SK-N-SH (cell line): ENCODE measurements at regions not wholly inside any gene's neighbourhood (a gene's known extent, or its start where the extent isn't known, plus 50 kb on each side); places are given as distances from the start of the nearest gene placed in this dataset.

ENCODE experiments used
- CTCF ChIA-PET: fragments of 300-600, 350-600 bp; formaldehyde crosslinking; extraction: SDS; loops from one replicate; lab custom pipeline; 2021; lab: Yijun Ruan, JAX
- POLR2A ChIA-PET: fragments of 350-600 bp; sonication (Branson Sonifier 250); formaldehyde crosslinking; extraction: SDS; loops from one replicate; lab custom pipeline; 2020; ENCODE audit warnings: antibody characterized with exemption, inconsistent platforms; lab: Yijun Ruan, JAX
- DNase-seq: peaks from one replicate; pipeline ENCODE4 v3.0.0; 2012
- H2AFZ ChIP-seq: fragments of 200-600 bp; sonication (generic); 2 replicates; pipeline ENCODE4 v1.8.1; 2016; ENCODE audit warnings: antibody characterized with exemption, mild to moderate bottlenecking, low read depth
- H3F3A ChIP-seq: fragments of 200-600 bp; sonication (generic); replicated peaks from 2 replicates; pipeline ENCODE3; 2016; ENCODE audit warnings: antibody characterized with exemption, mild to moderate bottlenecking; ENCODE audit not compliant: insufficient read depth
- H3K27ac ChIP-seq, 2 experiments: fragments of 200-500 bp in 1 of 2; fragments of 200-600 bp in 1 of 2; sonication (Bioruptor generic) in 1 of 2; sonication (generic), shearing (Covaris generic) in 1 of 2; 2 replicates each; pipeline versions ENCODE4 v1.5.1 to v1.6.1; 2014 to 2016; ENCODE audit warnings: low read depth in 2 of 2, inconsistent platforms in 1 of 2, low read length in 1 of 2, mild to moderate bottlenecking in 1 of 2, mixed read lengths in 1 of 2
- H3K27me3 ChIP-seq: fragments of 200-600 bp; sonication (generic), shearing (Covaris generic); 2 replicates; pipeline ENCODE4 v1.6.1; 2016; ENCODE audit warnings: mixed run types; ENCODE audit not compliant: insufficient read depth
- H3K36me3 ChIP-seq, 2 experiments: fragments of 200-500 bp in 1 of 2; fragments of 200-600 bp in 1 of 2; sonication (Bioruptor generic) in 1 of 2; sonication (generic) in 1 of 2; replicated peaks in 1 of 2; 2 replicates each; pipeline versions ENCODE3 to v1.5.1; 2014 to 2016; ENCODE audit warnings: low read length in 1 of 2, mild to moderate bottlenecking in 1 of 2; ENCODE audit not compliant: insufficient read depth in 2 of 2, control insufficient read depth in 1 of 2
- H3K4me1 ChIP-seq, 2 experiments: fragments of 200-500 bp in 1 of 2; fragments of 200-600 bp in 1 of 2; sonication (Bioruptor generic) in 1 of 2; sonication (generic), shearing (Covaris generic) in 1 of 2; 2 replicates each; pipeline versions ENCODE4 v1.5.1 to v1.6.1; 2014 to 2016; ENCODE audit warnings: low read depth in 1 of 2, low read length in 1 of 2, mixed run types in 1 of 2; ENCODE audit not compliant: insufficient read depth in 2 of 2, control insufficient read depth in 1 of 2
- H3K4me2 ChIP-seq: fragments of 200-600 bp; sonication (generic), shearing (Covaris generic); 2 replicates; pipeline ENCODE4 v1.6.1; 2017; ENCODE audit warnings: mixed run types
- H3K4me3 ChIP-seq, 2 experiments: fragments of 200-500 bp in 1 of 2; fragments of 200-600 bp in 1 of 2; sonication (Bioruptor generic) in 1 of 2; sonication (generic), shearing (Covaris generic) in 1 of 2; 2 replicates each; pipeline versions ENCODE4 v1.5.1 to v1.8.1; 2014 to 2016; ENCODE audit warnings: low read depth in 2 of 2, inconsistent platforms in 1 of 2, low read length in 1 of 2, mild to moderate bottlenecking in 1 of 2, mixed read lengths in 1 of 2, moderate library complexity in 1 of 2
- H3K79me2 ChIP-seq: fragments of 200-600 bp; sonication (generic); 2 replicates; pipeline ENCODE4 v1.8.1; 2017; ENCODE audit warnings: mild to moderate bottlenecking; ENCODE audit not compliant: insufficient read depth
- H3K9ac ChIP-seq: fragments of 200-600 bp; sonication (generic); 2 replicates; pipeline ENCODE4 v1.6.1; 2017; ENCODE audit warnings: mixed run types
- H3K9me2 ChIP-seq: fragments of 200-600 bp; sonication (generic); 2 replicates; pipeline ENCODE4 v1.6.1; 2017; ENCODE audit warnings: mixed run types
- H3K9me3 ChIP-seq: fragments of 200-600 bp; sonication (generic); 2 replicates; pipeline ENCODE4 v1.6.1; 2017; ENCODE audit warnings: mixed run types, mild to moderate bottlenecking, moderate library complexity
- H4K20me1 ChIP-seq: fragments of 200-600 bp; sonication (generic); 2 replicates; pipeline ENCODE4 v1.6.1; 2017; ENCODE audit warnings: mild to moderate bottlenecking, mixed run types; ENCODE audit not compliant: insufficient read depth
- EZH2phosphoT487 ChIP-seq: fragments of 200-600 bp; sonication (generic); IDR thresholded peaks from 2 replicates; pipeline ENCODE4 v1.6.1; 2017; ENCODE audit warnings: low read depth, mixed run types, mild to moderate bottlenecking, antibody characterized with exemption, moderate library complexity, borderline replicate concordance
- FOSL2 ChIP-seq: IDR thresholded peaks from 2 replicates; pipeline ENCODE4 v1.4.0; 2012; ENCODE audit warnings: low read depth, mild to moderate bottlenecking, moderate library complexity, borderline replicate concordance
- FOXJ3 ChIP-seq: sonication (generic); formaldehyde crosslinking; IDR thresholded peaks from 2 replicates; pipeline ENCODE4 v1.5.1; 2020; ENCODE audit warnings: mild to moderate bottlenecking, missing genetic modification reagents
- IRF3 ChIP-seq: fragments of 150-350 bp; IDR thresholded peaks from 2 replicates; pipeline ENCODE4 v1.6.1; 2016; ENCODE audit warnings: mild to moderate bottlenecking, low read depth, low read length
- MEF2A ChIP-seq: IDR thresholded peaks from 2 replicates; pipeline ENCODE4 v1.4.0; 2012; ENCODE audit warnings: low read depth, borderline replicate concordance
- MXI1 ChIP-seq: IDR thresholded peaks from 2 replicates; pipeline ENCODE4 v1.6.1; 2012; ENCODE audit warnings: mild to moderate bottlenecking, low read depth, low read length, improper control_type of control experiment
- NRF1 ChIP-seq: IDR thresholded peaks from 2 replicates; pipeline ENCODE4 v1.6.1; 2012; ENCODE audit warnings: low read depth, mild to moderate bottlenecking, low read length
- POLR2AphosphoS5 ChIP-seq: IDR thresholded peaks from 2 replicates; pipeline ENCODE4 v1.6.1; 2012; ENCODE audit warnings: low read depth, low read length
- RAD21 ChIP-seq: IDR thresholded peaks from 2 replicates; pipeline ENCODE4 v1.6.1; 2012; ENCODE audit warnings: mild to moderate bottlenecking, low read length
- REST ChIP-seq: IDR thresholded peaks from 2 replicates; pipeline ENCODE4 v1.6.1; 2012; ENCODE audit warnings: mild to moderate bottlenecking, low read depth, low read length, moderate library complexity
- RFX5 ChIP-seq: IDR thresholded peaks from 2 replicates; pipeline ENCODE4 v1.6.1; 2012; ENCODE audit warnings: mild to moderate bottlenecking, improper control_type of control experiment, low read length
- SIN3A ChIP-seq: IDR thresholded peaks from 2 replicates; pipeline ENCODE4 v1.6.1; 2012; ENCODE audit warnings: low read depth, mild to moderate bottlenecking, low read length, moderate library complexity, borderline replicate concordance
- SMC3 ChIP-seq: IDR thresholded peaks from 2 replicates; pipeline ENCODE4 v1.6.1; 2012; ENCODE audit warnings: low read depth, low read length, improper control_type of control experiment
- TCF12 ChIP-seq: IDR thresholded peaks from 2 replicates; pipeline ENCODE4 v1.4.0; 2012
- USF2 ChIP-seq: fragments of 150-350 bp; IDR thresholded peaks from 2 replicates; pipeline ENCODE4 v1.6.1; 2017; ENCODE audit warnings: antibody characterized with exemption, low read length, low read depth, borderline replicate concordance
- ZBTB33 ChIP-seq: IDR thresholded peaks from 2 replicates; pipeline ENCODE4 v1.4.0; 2012; ENCODE audit warnings: low read depth, borderline replicate concordance

- Histone ChIP-seq H3K27me3 (no peaks in the 10 kb centered on the region), H3K27ac (no peak overlapping the region)
- DNase-seq: no peak
- TF ChIP-seq RAD21: no peak
- no peak for TF ChIP-seq FOSL2
- no peak for TF ChIP-seq EZH2phosphoT487
- TF ChIP-seq MEF2A: no peak
- TF ChIP-seq SIN3A: no peak
- no peak for TF ChIP-seq POLR2AphosphoS5
- no peak for TF ChIP-seq MXI1
- TF ChIP-seq FOXJ3: no peak
- no peak for TF ChIP-seq IRF3
- no peak for TF ChIP-seq NRF1
- no peak for TF ChIP-seq SMC3
- TF ChIP-seq REST: no peak
- no peak for TF ChIP-seq USF2
- TF ChIP-seq ZBTB33: no peak
- no peak for TF ChIP-seq RFX5
- TF ChIP-seq TCF12: no peak
- TF ChIP-seq, all 33 proteins: peak for 0
- Histone ChIP-seq H3F3A (no peaks in the 10 kb centered on the region), H3K9me2 (no peaks in the 10 kb centered on the region), H3K4me1 (peaks cover 0 to 3% of the 10 kb centered on the region in 2 experiments; a peak in 1 of 4 replicates), H3K79me2 (no peaks in the 10 kb centered on the region), H3K9me3 (no peaks in the 10 kb centered on the region), H3K4me3 (no peak overlapping the region), H3K9ac (no peak overlapping the region), H4K20me1 (no peaks in the 10 kb centered on the region), H3K4me2 (no peak overlapping the region), H2AFZ (no peak overlapping the region), H3K36me3 (no peaks in the 10 kb centered on the region)
- POLR2A ChIA-PET: no interaction called here
- CTCF ChIA-PET: interaction anchor here (1.0 to 1.1 kb wide), 3 partner anchors 9 to 39 kb away, joined by 3 to 4 read pairs (median 4); no protein-coding TSS in a partner anchor
These were observed 636.1 kb downstream of the TDRD15 start for GRCh38 chr2:21759819-21760218.
